MM.1S (cell line): ENCODE measurements at regions not wholly inside any gene's neighbourhood (a gene's known extent, or its start where the extent isn't known, plus 50 kb on each side); places are given as distances from the start of the nearest gene placed in this dataset.

Experiments
- DNase-seq: peaks from one replicate; pipeline ENCODE4 v3.0.0-alpha.2; 2015
- H2AFZ ChIP-seq: fragments of 300-600 bp; sonication (generic); 2 replicates; pipeline ENCODE4 v1.6.0; 2016; ENCODE audit warnings: antibody characterized with exemption, low read length
- H3F3A ChIP-seq: fragments of 300-600 bp; sonication (generic); 2 replicates; pipeline ENCODE4 v1.6.1; 2016; ENCODE audit warnings: mild to moderate bottlenecking, antibody characterized with exemption, low read length, moderate library complexity, mixed read lengths; ENCODE audit not compliant: insufficient read depth
- H3K27ac ChIP-seq: fragments of 300-600 bp; sonication (generic); 2 replicates; pipeline ENCODE4 v1.5.1; 2016; ENCODE audit warnings: mild to moderate bottlenecking, low read length
- H3K27me3 ChIP-seq: fragments of 300-600 bp; sonication (generic); replicated peaks from 2 replicates; pipeline ENCODE4 v1.6.0; 2016; ENCODE audit warnings: low read length; ENCODE audit not compliant: insufficient read depth
- H3K36me3 ChIP-seq: fragments of 300-600 bp; sonication (generic); replicated peaks from 2 replicates; pipeline ENCODE4 v1.6.1; 2016; ENCODE audit warnings: mild to moderate bottlenecking, low read length, mixed read lengths; ENCODE audit not compliant: insufficient read depth
- H3K4me1 ChIP-seq: fragments of 300-600 bp; sonication (generic); 2 replicates; pipeline ENCODE4 v1.6.1; 2016; ENCODE audit warnings: low read length, mixed read lengths
- H3K4me2 ChIP-seq: fragments of 300-600 bp; sonication (generic); 2 replicates; pipeline ENCODE4 v1.6.0; 2016; ENCODE audit warnings: low read depth, low read length
- H3K4me3 ChIP-seq: fragments of 300-600 bp; sonication (generic); 2 replicates; pipeline ENCODE4 v1.5.1; 2016; ENCODE audit warnings: low read length, mixed read lengths
- H3K79me2 ChIP-seq: fragments of 300-600 bp; sonication (generic); 2 replicates; pipeline ENCODE4 v1.6.1; 2016; ENCODE audit warnings: mixed run types, low read length, mixed read lengths
- H3K9ac ChIP-seq: fragments of 300-600 bp; sonication (generic); 2 replicates; pipeline ENCODE4 v1.6.1; 2016; ENCODE audit warnings: low read length, mixed read lengths
- H3K9me2 ChIP-seq: fragments of 300-600 bp; sonication (generic); replicated peaks from 2 replicates; pipeline ENCODE4 v1.6.1; 2016; ENCODE audit warnings: mild to moderate bottlenecking, low read length, mixed read lengths; ENCODE audit not compliant: insufficient read depth
- H3K9me3 ChIP-seq: fragments of 300-600 bp; sonication (generic); replicated peaks from 2 replicates; pipeline ENCODE4 v1.6.1; 2016; ENCODE audit warnings: mild to moderate bottlenecking, low read length, mixed read lengths; ENCODE audit not compliant: insufficient read depth
- H4K20me1 ChIP-seq: fragments of 300-600 bp; sonication (generic); 2 replicates; pipeline ENCODE4 v1.6.1; 2016; ENCODE audit warnings: mild to moderate bottlenecking, low read length, moderate library complexity, mixed read lengths; ENCODE audit not compliant: insufficient read depth
- EZH2 ChIP-seq: fragments of 300-600 bp; sonication (generic); optimal IDR thresholded peaks from 2 replicates; pipeline ENCODE3; 2017; ENCODE audit warnings: low read depth, mild to moderate bottlenecking, antibody characterized with exemption, low read length, mixed read lengths
- EZH2phosphoT487 ChIP-seq: fragments of 300-600 bp; sonication (generic); IDR thresholded peaks from 2 replicates; pipeline ENCODE4 v1.6.1; 2018; ENCODE audit warnings: antibody characterized with exemption, low read length
- TF ChIP-seq, protein P1 (sequence below): fragments of 300-600 bp; sonication (generic); IDR thresholded peaks from 2 replicates; pipeline ENCODE4 v1.5.1; 2016; ENCODE audit warnings: antibody characterized with exemption, low read length, mixed read lengths

DNA sequence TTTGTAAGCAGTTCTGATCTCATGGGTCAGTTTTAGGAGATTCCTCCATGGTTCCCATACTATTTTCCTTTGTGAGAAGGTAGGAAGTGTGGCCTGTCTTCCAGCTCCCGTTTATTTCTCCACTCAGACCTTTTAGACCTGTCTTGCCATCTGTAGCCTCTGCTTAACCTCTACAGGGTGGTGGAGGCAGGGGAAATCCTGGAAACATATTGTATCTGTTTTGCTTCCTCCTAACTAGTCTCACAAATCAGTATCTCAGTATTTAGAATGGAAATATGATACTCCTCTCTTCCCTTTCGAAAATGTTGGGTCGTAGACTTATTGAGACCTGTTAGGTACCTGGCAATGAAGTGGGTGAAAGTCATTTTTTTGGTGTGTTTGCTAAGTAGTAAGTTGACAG lies 399.4 kb upstream of the RGS6 start:
- Histone ChIP-seq H3K4me2 (no peak overlapping the region), H4K20me1 (no peaks in the 10 kb centered on the region), H3K9ac (no peak overlapping the region), H3K4me1 (no peaks in the 10 kb centered on the region), H3K79me2 (no peaks in the 10 kb centered on the region), H2AFZ (no peak overlapping the region), H3K4me3 (no peak overlapping the region), H3K27ac (no peak overlapping the region), H3K9me2 (no peaks in the 10 kb centered on the region), H3K27me3 (no peaks in the 10 kb centered on the region), H3K36me3 (no peaks in the 10 kb centered on the region), H3F3A (no peaks in the 10 kb centered on the region), H3K9me3 (no peaks in the 10 kb centered on the region)
- no peak for DNase-seq
- TF ChIP-seq, protein P1, sequence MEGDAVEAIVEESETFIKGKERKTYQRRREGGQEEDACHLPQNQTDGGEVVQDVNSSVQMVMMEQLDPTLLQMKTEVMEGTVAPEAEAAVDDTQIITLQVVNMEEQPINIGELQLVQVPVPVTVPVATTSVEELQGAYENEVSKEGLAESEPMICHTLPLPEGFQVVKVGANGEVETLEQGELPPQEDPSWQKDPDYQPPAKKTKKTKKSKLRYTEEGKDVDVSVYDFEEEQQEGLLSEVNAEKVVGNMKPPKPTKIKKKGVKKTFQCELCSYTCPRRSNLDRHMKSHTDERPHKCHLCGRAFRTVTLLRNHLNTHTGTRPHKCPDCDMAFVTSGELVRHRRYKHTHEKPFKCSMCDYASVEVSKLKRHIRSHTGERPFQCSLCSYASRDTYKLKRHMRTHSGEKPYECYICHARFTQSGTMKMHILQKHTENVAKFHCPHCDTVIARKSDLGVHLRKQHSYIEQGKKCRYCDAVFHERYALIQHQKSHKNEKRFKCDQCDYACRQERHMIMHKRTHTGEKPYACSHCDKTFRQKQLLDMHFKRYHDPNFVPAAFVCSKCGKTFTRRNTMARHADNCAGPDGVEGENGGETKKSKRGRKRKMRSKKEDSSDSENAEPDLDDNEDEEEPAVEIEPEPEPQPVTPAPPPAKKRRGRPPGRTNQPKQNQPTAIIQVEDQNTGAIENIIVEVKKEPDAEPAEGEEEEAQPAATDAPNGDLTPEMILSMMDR = no peak
- TF ChIP-seq EZH2phosphoT487 (no peak), EZH2 (no peak)

DNA sequence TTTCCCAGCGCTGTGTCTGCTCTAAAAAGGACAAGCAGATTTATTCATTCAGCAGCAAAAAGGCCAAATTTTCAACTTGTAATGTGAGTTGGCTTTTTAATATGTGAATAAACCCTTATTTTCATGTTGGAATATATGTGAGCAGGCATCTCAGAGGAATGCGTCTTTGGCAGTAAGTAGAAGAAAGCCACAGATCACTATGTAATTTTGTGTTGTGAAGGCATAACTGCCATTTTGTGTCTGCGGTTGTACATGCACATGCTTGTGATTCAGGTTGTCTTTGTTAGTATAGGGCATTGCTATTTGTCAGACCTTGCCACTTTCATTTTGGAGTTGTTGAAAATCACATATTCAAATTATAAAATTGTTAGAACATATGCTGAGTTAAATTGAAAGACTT lies 398.8 kb upstream of the RGS6 start:
- Histone ChIP-seq H3K36me3 (no peaks in the 10 kb centered on the region), H3K9ac (no peak overlapping the region), H2AFZ (no peak overlapping the region), H3K9me3 (no peaks in the 10 kb centered on the region), H3K27me3 (no peaks in the 10 kb centered on the region), H3K4me2 (no peak overlapping the region), H3K9me2 (no peaks in the 10 kb centered on the region), H3K79me2 (no peaks in the 10 kb centered on the region), H4K20me1 (no peaks in the 10 kb centered on the region), H3K27ac (no peak overlapping the region), H3K4me3 (no peak overlapping the region), H3K4me1 (no peaks in the 10 kb centered on the region), H3F3A (no peaks in the 10 kb centered on the region)
- no peak for DNase-seq
- TF ChIP-seq EZH2phosphoT487 (no peak), EZH2 (no peak)
- TF ChIP-seq, protein P1 = no peak

DNA sequence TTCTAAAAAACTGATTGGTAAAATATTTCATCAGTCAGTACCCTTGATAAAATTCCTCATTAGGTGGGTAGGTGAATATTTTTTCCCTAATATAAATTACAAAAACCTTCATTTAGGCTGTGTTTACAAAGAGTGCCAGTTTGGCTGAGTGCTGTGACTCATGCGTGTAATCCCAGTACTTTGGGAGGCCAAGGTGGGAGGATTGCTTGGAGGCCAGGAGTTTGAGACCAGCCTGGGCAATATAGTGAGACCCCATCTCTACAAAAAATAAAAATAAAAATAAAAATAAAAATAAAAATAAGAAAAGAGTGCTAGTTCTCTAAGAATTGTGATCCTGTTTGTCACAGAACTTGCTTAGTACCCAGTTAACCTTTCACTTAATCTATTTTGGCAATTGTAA lies 398.4 kb upstream of the RGS6 start:
- Histone ChIP-seq H2AFZ (no peak overlapping the region), H4K20me1 (no peaks in the 10 kb centered on the region), H3K9ac (no peak overlapping the region), H3K9me2 (no peaks in the 10 kb centered on the region), H3K27me3 (no peaks in the 10 kb centered on the region), H3K9me3 (no peaks in the 10 kb centered on the region), H3K36me3 (no peaks in the 10 kb centered on the region), H3K4me3 (no peak overlapping the region), H3F3A (no peaks in the 10 kb centered on the region), H3K79me2 (no peaks in the 10 kb centered on the region), H3K4me2 (no peak overlapping the region), H3K4me1 (no peaks in the 10 kb centered on the region), H3K27ac (no peak overlapping the region)
- DNase-seq = no peak
- TF ChIP-seq, protein P1 = no peak
- TF ChIP-seq EZH2phosphoT487 = no peak

DNA sequence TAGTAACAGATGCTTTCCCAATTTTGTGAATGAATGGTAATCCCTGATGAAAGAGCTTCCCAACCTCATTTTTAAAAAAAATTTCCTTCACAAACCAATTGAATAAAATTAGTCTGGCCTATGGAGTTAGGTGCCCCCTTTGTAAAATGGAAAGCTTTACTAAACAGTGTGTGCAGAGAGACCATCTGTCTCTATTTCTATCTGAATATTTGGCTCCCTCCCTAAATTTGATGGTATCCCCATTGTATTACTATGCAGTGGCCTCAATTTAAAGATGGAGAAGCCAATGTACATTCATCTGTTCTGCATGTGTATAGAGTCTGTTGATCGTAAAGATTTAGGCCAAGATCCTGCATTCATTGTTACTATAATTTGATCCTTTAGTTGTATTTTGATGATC lies 397.7 kb upstream of the RGS6 start:
- H4K20me1 ChIP-seq = no peaks in the 10 kb centered on the region
- H2AFZ ChIP-seq = no peak overlapping the region
- no peak for DNase-seq
- H3K79me2 ChIP-seq = no peaks in the 10 kb centered on the region
- no peaks in the 10 kb centered on the region for H3K4me1 ChIP-seq
- no peak overlapping the region for H3K27ac ChIP-seq
- no peaks in the 10 kb centered on the region for H3K9me3 ChIP-seq
- no peaks in the 10 kb centered on the region for H3K9me2 ChIP-seq
- H3K4me3 ChIP-seq = no peak overlapping the region
- TF ChIP-seq EZH2phosphoT487 = no peak
- TF ChIP-seq, protein P1 = no peak
- TF ChIP-seq EZH2 = no peak
- no peak overlapping the region for H3K9ac ChIP-seq
- H3K27me3 ChIP-seq = no peaks in the 10 kb centered on the region
- no peak overlapping the region for H3K4me2 ChIP-seq
- no peaks in the 10 kb centered on the region for H3F3A ChIP-seq
- no peaks in the 10 kb centered on the region for H3K36me3 ChIP-seq
